HG03469 (cell line): ENCODE measurements at regions not wholly inside any gene's neighbourhood (a gene's known extent, or its start where the extent isn't known, plus 50 kb on each side); places are given as distances from the start of the nearest gene placed in this dataset.

Experiments
- ATAC-seq: cut with Tn5 transposase; IDR thresholded peaks from one replicate; pipeline ENCODE4 v1.9.1; 2021; ENCODE audit warnings: mild to moderate bottlenecking, moderate library complexity, moderate number of reproducible peaks; ENCODE audit not compliant: unreplicated experiment

- ATAC-seq, result no peak
Observed at GRCh38 chrX:68897118-68897945, 68.5 kb downstream of the EFNB1 start.

- no peak for ATAC-seq
Observed at GRCh38 chrX:68896581-68896980, 67.8 kb downstream of the EFNB1 start.

GRCh38 chrX:68895778-68896177 is 67.0 kb downstream of the EFNB1 start:
- no peak for ATAC-seq

DNA sequence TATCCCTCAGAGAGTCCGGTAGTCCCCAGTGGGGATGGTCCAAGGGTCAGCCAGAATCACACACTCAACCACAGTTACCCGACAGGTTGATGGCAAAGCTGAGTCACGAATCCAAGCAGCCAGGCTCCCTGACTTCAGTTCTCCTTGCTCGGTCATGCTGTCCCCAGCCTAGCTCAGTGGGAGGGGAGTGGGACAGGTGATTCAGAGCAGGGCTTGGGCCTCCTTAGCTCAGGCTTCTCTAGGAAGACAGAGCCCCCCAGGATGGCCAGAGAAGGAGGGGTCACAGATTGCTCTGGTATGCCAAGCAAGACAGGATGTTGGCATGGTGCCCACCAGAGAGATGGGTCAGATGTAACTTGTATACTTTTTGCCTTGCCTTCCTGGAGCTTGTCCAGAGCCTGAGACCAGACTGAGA is 66.5 kb downstream of the EFNB1 start:
- ATAC-seq, result no peak

DNA sequence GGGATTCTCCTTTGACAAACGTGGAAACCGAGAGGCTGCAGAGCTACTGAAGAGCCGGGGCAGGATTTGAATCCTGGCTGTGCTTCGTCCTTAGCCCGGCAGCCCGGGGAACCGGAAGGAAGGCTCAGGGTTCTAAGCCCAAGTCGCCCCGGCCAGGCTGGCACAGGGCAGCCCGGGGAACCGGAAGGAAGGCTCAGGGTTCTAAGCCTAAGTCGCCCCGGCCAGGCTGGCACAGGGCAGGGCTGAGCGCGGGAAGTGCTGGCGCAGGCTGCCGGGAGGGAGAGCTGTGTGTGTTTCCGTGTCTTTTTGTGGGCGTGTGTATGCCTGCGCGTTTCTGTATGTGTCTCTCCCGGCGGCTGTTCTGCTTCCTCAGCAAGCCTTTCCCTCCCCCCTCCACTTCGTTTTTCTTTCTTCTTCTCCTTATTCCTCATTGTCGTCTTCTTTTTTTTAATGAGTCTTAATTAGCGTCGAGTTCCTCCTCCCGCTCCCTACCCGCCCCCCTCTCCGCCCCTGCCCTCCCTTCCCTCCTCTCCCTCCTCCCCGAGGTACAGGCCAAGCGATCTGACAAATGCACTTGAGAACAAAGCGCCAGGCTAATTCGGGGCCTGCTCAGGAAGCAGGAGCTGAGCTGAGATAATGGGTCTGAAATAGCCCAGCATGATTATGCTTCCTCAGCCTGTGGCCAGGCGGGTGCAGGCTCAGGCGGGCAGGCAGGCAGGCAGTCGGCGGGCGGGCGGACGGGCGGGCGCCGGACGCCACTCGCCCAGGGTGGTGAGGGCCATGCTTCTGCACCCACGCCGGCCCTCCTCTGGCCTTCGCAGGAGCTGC is 65.9 kb downstream of the EFNB1 start:
- ATAC-seq, result no peak

DNA sequence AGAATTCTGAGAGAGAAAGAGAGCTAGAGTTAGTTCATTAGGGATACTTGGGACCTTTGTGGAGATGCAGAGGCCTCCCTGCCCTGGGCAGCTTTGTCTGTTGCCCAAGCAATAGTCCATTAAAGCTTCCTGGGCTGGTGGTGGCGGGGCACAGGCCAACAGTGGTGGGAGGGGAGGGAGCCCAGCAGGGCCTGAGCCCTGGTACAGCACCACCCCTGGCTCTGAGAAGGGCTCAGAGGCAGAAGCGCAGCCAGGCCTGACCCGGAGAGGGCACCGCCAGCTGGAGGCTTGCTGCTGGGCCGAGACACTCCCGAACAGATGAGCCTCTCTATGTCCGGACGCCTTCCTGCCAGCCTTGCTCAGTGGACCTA is 65.3 kb downstream of the EFNB1 start:
- ATAC-seq, result no peak

- no peak for ATAC-seq
Observed at GRCh38 chrX:68892651-68893050, 63.8 kb downstream of the EFNB1 start.

GRCh38 chrX:68892134-68892533 is 63.3 kb downstream of the EFNB1 start:
- ATAC-seq, result no peak
